ENCODE measurements at regions not wholly inside any gene's neighbourhood (a gene's known extent, or its start where the extent isn't known, plus 50 kb on each side); places are given as distances from the start of the nearest gene placed in this dataset.

- no peak for DNase-seq (ENCODE audit: low read depth in 2 of 2)
Measured at GRCh38 chr16:5852151-5852550, 754.6 kb upstream of the EEF2KMT start.

GRCh38 chr16:5851393-5851982 is 753.9 kb upstream of the EEF2KMT start:
- DNase-seq (ENCODE audit: low read depth in 2 of 2): no peak

GRCh38 chr16:5850632-5851392 is 753.2 kb upstream of the EEF2KMT start:
- no peak for DNase-seq (ENCODE audit: low read depth in 2 of 2)

- no peak for DNase-seq (ENCODE audit: low read depth in 2 of 2)
Measured at GRCh38 chr16:5845046-5845445, 747.5 kb upstream of the EEF2KMT start.

GRCh38 chr16:5841974-5842373 is 744.4 kb upstream of the EEF2KMT start:
- no peak for DNase-seq (ENCODE audit: low read depth in 2 of 2)

GRCh38 chr16:5838725-5839124 is 741.1 kb upstream of the EEF2KMT start:
- DNase-seq (ENCODE audit: low read depth in 2 of 2): no peak

- DNase-seq (ENCODE audit: low read depth in 2 of 2): no peak
Measured at GRCh38 chr16:5838071-5838470, 740.5 kb upstream of the EEF2KMT start.

GRCh38 chr16:5837007-5837670 is 739.5 kb upstream of the EEF2KMT start:
- DNase-seq (ENCODE audit: low read depth in 2 of 2): no peak

GRCh38 chr16:5835876-5836275 is 738.3 kb upstream of the EEF2KMT start:
- no peak for DNase-seq (ENCODE audit: low read depth in 2 of 2)

- no peak for DNase-seq (ENCODE audit: low read depth in 2 of 2)
Measured at GRCh38 chr16:5826332-5826731, 728.7 kb upstream of the EEF2KMT start.

GRCh38 chr16:5820472-5820871 is 722.9 kb upstream of the EEF2KMT start:
- no peak for DNase-seq (ENCODE audit: low read depth in 2 of 2)

GRCh38 chr16:5815570-5816237 is 718.1 kb upstream of the EEF2KMT start:
- DNase-seq (ENCODE audit: low read depth in 2 of 2): no peak

- no peak for DNase-seq (ENCODE audit: low read depth in 2 of 2)
Measured at GRCh38 chr16:5801396-5801795, 703.8 kb upstream of the EEF2KMT start.

- no peak for DNase-seq (ENCODE audit: low read depth in 2 of 2)
Measured at GRCh38 chr16:5793556-5793955, 696.0 kb upstream of the EEF2KMT start.

- DNase-seq (ENCODE audit: low read depth in 2 of 2): no peak
Measured at GRCh38 chr16:5791011-5791657, 693.5 kb upstream of the EEF2KMT start.

GRCh38 chr16:5790512-5790911 is 692.9 kb upstream of the EEF2KMT start:
- DNase-seq (ENCODE audit: low read depth in 2 of 2): no peak

GRCh38 chr16:5789033-5789432 is 691.4 kb upstream of the EEF2KMT start:
- no peak for DNase-seq (ENCODE audit: low read depth in 2 of 2)

GRCh38 chr16:5781436-5781835 is 683.8 kb upstream of the EEF2KMT start:
- no peak for DNase-seq (ENCODE audit: low read depth in 2 of 2)

GRCh38 chr16:5776876-5777275 is 679.3 kb upstream of the EEF2KMT start:
- DNase-seq (ENCODE audit: low read depth in 2 of 2): no peak

GRCh38 chr16:5775916-5776315 is 678.3 kb upstream of the EEF2KMT start:
- DNase-seq (ENCODE audit: low read depth in 2 of 2): no peak

GRCh38 chr16:5770118-5770517 is 672.5 kb upstream of the EEF2KMT start:
- DNase-seq (ENCODE audit: low read depth in 2 of 2): no peak

GRCh38 chr16:5769513-5769912 is 671.9 kb upstream of the EEF2KMT start:
- DNase-seq (ENCODE audit: low read depth in 2 of 2): no peak

Measured in stimulated activated CD4-positive, alpha-beta T cell treated with anti-CD3 and anti-CD28 coated beads, Interleukin-15, amount 100 ng/mL, for 48 hours (primary cell).